ENCODE measurements at regions not wholly inside any gene's neighbourhood (a gene's known extent, or its start where the extent isn't known, plus 50 kb on each side); places are given as distances from the start of the nearest gene placed in this dataset.

DNA sequence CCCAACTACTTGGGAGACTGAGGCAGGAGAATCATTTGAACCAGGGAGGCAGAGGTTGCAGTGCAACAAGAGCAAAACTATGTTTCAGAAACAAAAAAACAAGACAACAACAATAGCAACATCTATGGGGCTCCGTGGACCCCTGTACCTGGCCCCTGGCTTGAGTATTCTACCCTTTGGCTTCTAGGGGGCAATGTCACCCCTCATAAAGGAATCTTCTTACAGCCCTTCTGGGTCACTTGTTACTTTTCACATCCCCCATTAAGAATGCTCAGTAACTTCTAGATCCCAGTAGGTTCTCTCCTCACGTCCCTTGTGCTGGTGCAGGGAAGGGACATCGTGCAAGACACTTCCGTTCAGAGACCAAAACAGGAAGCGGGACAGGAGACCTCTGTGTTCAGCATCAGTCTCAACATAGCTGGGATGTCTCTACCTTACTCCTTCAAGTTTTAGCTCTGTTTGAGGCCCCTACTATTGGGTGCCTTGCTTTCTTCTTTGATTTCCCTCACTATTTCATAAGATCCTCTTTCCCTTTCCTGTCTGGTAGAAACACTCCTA is 218.1 kb upstream of the ARGLU1 start:
- no peaks in the 10 kb centered on the region for H3K36me3 ChIP-seq (ENCODE audit: control insufficient read depth, insufficient read depth, low read length)
- TF ChIP-seq, protein P1, sequence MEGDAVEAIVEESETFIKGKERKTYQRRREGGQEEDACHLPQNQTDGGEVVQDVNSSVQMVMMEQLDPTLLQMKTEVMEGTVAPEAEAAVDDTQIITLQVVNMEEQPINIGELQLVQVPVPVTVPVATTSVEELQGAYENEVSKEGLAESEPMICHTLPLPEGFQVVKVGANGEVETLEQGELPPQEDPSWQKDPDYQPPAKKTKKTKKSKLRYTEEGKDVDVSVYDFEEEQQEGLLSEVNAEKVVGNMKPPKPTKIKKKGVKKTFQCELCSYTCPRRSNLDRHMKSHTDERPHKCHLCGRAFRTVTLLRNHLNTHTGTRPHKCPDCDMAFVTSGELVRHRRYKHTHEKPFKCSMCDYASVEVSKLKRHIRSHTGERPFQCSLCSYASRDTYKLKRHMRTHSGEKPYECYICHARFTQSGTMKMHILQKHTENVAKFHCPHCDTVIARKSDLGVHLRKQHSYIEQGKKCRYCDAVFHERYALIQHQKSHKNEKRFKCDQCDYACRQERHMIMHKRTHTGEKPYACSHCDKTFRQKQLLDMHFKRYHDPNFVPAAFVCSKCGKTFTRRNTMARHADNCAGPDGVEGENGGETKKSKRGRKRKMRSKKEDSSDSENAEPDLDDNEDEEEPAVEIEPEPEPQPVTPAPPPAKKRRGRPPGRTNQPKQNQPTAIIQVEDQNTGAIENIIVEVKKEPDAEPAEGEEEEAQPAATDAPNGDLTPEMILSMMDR (conservative IDR thresholded peaks at IDR 0.05), result no peak
- no peaks in the 10 kb centered on the region for H3K9me3 ChIP-seq (ENCODE audit: control insufficient read depth, low read length)
- no peaks in the 10 kb centered on the region for H3K4me1 ChIP-seq (ENCODE audit: control insufficient read depth, insufficient read depth, low read length)
- H3K9ac ChIP-seq (ENCODE audit: extremely low read depth, low read length, poor library complexity, severe bottlenecking), result no peak overlapping the region
- no peak for DNase-seq
- Mint-ChIP-seq H3K4me1 (no peaks in the 10 kb centered on the region), H3K27ac (no peak overlapping the region), H3K4me3 (no peak overlapping the region), H3K27me3 (ENCODE audit: insufficient read depth) (peaks cover 7% of the 10 kb centered on the region), H3K36me3 (ENCODE audit: low read depth) (no peaks in the 10 kb centered on the region), H3K9me3 (peaks cover 11% of the 10 kb centered on the region)
- H3K27ac ChIP-seq (ENCODE audit: low read depth, low read length), result no peak overlapping the region
- no peaks in the 10 kb centered on the region for H3K27me3 ChIP-seq (ENCODE audit: control insufficient read depth, insufficient read depth, low read length, poor library complexity, severe bottlenecking)
- 70 to 71% methylated on average over 5 of the region's 5 CpGs for WGBS, 2 experiments (ENCODE audit: insufficient coverage in 1 of 2, insufficient read length in 1 of 2)
- no peak overlapping the region for H3K4me3 ChIP-seq (ENCODE audit: low read length)

GRCh38 chr13:106774621-106775020 is 206.7 kb upstream of the ARGLU1 start:
- Histone ChIP-seq H3K27me3 (ENCODE audit: control insufficient read depth, insufficient read depth, low read length, poor library complexity, severe bottlenecking) (no peaks in the 10 kb centered on the region), H3K36me3 (ENCODE audit: control insufficient read depth, insufficient read depth, low read length) (no peaks in the 10 kb centered on the region), H3K27ac (ENCODE audit: low read depth, low read length) (no peak overlapping the region), H3K9me3 (ENCODE audit: control insufficient read depth, low read length) (no peaks in the 10 kb centered on the region), H3K9ac (ENCODE audit: extremely low read depth, low read length, poor library complexity, severe bottlenecking) (no peak overlapping the region), H3K4me1 (ENCODE audit: control insufficient read depth, insufficient read depth, low read length) (no peaks in the 10 kb centered on the region), H3K4me3 (ENCODE audit: low read length) (no peak overlapping the region)
- DNase-seq, result no peak
- Mint-ChIP-seq H3K4me3 (no peak overlapping the region), H3K27me3 (ENCODE audit: insufficient read depth) (peaks cover 5% of the 10 kb centered on the region), H3K4me1 (no peaks in the 10 kb centered on the region), H3K36me3 (ENCODE audit: low read depth) (no peaks in the 10 kb centered on the region), H3K9me3 (peaks cover 1% of the 10 kb centered on the region), H3K27ac (no peak overlapping the region)
- TF ChIP-seq, protein P1 (conservative IDR thresholded peaks at IDR 0.05), result no peak
- 97 to 100% methylated on average over 1 of the region's 1 CpG for WGBS, 2 experiments (ENCODE audit: insufficient coverage in 1 of 2, insufficient read length in 1 of 2)

DNA sequence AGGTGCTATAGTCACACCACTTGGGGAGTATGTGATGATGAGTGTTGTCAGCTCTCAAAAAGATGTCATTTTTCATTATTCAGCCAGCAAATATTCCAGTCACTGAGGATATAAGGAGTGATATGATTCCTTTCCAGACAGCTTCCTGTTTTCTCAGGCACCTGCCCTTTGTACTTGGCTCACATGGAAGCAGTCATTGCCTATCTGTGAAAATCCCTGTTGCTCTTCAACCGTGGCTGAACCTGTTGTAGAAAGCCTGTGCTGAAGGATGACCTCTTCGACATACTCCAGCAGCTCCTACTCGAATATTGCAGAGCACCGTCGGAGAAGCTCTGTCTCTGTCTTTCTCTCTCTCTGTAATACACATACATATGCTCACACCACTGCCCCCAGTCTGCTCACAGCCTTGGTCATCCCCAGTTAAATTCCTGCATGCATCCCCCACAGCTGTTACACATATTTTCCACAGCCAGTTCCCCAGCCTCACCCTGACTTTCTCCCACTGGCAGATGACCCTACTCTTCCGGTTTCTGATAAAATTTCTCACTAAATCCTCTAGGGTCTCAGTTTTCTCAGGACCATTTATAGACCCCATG is 204.2 kb upstream of the ARGLU1 start:
- Histone ChIP-seq H3K9me3 (ENCODE audit: control insufficient read depth, low read length) (peaks cover 3% of the 10 kb centered on the region), H3K27me3 (ENCODE audit: control insufficient read depth, insufficient read depth, low read length, poor library complexity, severe bottlenecking) (no peaks in the 10 kb centered on the region), H3K9ac (ENCODE audit: extremely low read depth, low read length, poor library complexity, severe bottlenecking) (no peak overlapping the region), H3K4me3 (ENCODE audit: low read length) (no peak overlapping the region), H3K4me1 (ENCODE audit: control insufficient read depth, insufficient read depth, low read length) (no peaks in the 10 kb centered on the region), H3K27ac (ENCODE audit: low read depth, low read length) (no peak overlapping the region), H3K36me3 (ENCODE audit: control insufficient read depth, insufficient read depth, low read length) (no peaks in the 10 kb centered on the region)
- H3K9me3 Mint-ChIP-seq, result peaks cover 12% of the 10 kb centered on the region
- DNase-seq, result peak; percentile 52
- no peaks in the 10 kb centered on the region for H3K4me1 Mint-ChIP-seq
- H3K36me3 Mint-ChIP-seq (ENCODE audit: low read depth), result no peaks in the 10 kb centered on the region
- peaks cover 5% of the 10 kb centered on the region for H3K27me3 Mint-ChIP-seq (ENCODE audit: insufficient read depth)
- no peak overlapping the region for H3K4me3 Mint-ChIP-seq
- WGBS, 2 experiments (ENCODE audit: insufficient coverage in 1 of 2, insufficient read length in 1 of 2), result 75 to 78% methylated on average over 6 of the region's 6 CpGs
- no peak overlapping the region for H3K27ac Mint-ChIP-seq
- TF ChIP-seq, protein P1 (conservative IDR thresholded peaks at IDR 0.05), result no peak
